G401.6 (cell line): ENCODE measurements at regions not wholly inside any gene's neighbourhood (a gene's known extent, or its start where the extent isn't known, plus 50 kb on each side); places are given as distances from the start of the nearest gene placed in this dataset.

Experiments
- FAIRE-seq: peaks from 2 replicates; lab custom pipeline; 2012; peaks lifted over from hg19 to GRCh38; lab: Jason Lieb, UNC

DNA sequence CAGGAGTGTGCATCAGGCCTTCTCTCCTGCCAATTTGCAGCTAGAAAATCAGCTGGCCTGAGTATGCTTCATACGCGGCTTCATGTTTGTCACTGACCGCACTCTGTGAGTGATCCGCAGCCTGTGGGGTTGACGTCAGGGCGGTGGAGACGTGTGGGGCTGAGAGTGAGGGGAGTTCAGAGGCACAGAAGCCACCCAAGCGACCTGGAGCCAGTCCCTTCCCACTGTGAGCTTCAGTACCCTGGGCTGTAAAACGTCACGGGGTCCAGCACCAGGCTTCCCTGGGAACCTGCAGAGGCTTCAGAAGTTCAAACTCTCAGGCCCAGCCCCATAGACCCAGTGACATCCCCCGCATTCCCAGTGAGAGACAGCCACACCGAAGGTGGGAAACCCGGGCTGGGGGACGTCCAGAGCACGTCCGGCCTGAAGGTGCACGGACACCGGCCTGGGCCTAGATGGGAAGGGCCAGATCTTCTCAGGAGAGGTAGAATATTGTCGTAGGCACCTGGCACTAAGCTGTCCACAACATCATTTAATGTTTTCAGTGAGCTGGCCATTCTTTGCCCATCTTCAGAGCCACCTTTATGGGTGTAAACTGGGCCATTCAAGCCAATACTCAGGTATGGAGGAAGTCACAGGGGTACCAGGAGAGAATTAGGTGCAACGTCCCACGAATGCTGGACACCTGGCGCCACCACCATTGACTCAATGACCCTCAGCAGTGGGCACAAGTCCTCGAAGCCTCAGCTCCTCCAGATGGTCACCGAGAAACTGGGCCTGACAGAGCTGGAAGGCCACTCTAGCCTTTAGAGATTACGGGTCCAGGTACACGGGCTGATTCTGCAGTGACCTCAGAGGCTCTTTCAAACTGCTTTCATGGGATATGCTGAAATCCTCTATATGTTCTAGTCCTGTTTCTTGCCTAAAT is 235.6 kb upstream of the MYT1L start:
- no peak for FAIRE-seq

DNA sequence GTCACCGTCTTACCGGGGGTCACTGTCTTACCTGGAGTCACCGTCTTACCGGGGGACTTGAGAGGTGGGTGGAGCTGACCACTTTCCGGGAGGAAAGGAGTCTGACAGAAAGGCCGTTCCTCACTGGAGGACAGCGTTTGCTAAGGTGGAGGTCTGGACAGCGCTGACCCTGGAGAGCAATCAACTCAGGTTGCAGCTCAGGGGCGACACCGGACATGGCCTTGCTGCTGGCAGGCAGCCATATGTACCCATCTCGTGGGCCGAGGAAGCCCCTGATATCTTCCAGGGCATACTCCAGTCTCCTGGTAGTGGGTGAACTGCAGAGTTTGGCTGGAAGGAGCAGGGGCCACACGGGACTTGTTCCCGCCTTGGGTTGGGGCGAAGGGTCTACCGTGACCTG is 234.6 kb upstream of the MYT1L start:
- no peak for FAIRE-seq

DNA sequence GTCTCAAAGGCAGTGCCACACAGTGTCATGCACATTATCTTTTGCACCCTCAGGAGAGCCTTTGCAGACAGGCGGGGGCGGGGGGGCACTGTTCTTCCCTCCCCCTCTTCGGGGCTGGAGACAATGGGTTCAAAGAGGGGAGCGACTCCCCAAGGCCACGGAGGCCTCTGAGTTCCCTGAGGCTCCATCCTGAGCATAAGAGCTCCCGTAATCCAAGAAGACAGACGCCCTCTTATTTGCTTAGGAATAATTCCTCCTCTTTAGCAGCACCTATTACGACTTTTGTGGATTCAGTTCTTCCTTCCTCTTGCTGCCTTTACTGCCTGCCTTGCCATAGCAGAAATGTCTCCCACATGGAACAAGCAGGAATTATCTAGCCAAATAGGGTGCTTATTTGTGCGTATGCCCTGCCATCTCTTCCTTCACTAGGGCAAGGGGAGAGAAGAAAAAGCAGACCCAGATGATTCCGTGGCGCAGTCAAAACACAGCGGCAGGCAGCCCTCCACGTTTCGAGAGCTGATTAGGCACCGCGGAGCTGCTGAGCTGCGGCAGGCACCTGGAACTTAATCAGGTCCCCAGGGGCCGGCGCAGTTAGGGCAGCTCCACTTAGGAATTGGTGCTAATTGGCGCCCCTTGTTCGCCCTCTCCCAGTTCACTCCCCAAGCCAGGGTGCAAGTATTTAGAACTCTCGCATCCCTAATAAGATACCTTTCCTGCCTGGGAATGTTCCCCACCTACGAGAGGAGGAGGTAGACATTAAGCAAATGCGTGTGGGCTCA is 233.4 kb upstream of the MYT1L start:
- FAIRE-seq: no peak

DNA sequence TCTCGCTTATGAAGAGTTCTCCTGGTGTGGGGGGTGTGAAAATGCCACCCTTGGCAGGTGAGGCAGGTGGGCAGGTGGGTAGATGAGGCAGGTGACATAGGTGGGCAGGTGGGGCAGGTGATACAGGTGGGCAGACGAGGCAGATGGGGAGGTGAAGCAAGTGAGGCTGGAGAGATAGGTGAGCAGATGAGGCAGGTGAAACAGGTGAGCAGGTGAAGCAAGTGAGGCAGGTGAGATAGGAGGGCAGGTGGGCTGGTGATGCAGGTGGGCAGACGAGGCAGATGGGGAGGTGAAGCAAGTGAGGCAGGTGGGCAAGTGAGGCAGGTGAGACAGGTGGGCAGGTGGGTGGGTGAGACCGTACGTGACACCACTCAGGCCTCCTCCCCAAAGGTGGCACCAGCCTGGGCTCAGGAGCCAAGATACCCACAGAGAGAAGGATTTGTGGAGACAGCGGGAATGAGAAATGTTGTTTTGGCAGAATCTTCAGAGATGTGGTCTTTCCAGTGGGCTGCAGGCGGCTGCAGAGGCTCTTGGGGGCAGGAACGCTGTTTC is 232.3 kb upstream of the MYT1L start:
- FAIRE-seq: no peak

DNA sequence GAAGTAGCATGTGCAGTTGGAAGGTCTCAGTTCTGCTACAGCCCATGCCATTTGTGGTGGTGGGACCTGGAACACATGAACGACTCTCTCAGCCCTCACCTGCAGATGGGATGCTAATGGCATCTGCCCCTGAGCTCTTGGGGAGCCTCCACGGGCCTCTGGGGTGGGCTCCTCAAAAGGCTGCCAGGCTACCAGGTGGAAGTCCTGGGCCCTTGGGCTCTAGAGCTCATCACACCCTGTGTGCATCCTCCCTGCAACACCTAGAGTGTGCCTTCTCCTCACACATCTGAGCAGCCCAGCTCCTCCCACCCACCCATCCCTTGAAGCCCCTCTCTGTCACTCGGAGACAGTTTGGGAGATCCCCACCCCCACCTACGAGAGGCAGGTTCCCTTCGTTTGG is 231.8 kb upstream of the MYT1L start:
- FAIRE-seq: no peak

DNA sequence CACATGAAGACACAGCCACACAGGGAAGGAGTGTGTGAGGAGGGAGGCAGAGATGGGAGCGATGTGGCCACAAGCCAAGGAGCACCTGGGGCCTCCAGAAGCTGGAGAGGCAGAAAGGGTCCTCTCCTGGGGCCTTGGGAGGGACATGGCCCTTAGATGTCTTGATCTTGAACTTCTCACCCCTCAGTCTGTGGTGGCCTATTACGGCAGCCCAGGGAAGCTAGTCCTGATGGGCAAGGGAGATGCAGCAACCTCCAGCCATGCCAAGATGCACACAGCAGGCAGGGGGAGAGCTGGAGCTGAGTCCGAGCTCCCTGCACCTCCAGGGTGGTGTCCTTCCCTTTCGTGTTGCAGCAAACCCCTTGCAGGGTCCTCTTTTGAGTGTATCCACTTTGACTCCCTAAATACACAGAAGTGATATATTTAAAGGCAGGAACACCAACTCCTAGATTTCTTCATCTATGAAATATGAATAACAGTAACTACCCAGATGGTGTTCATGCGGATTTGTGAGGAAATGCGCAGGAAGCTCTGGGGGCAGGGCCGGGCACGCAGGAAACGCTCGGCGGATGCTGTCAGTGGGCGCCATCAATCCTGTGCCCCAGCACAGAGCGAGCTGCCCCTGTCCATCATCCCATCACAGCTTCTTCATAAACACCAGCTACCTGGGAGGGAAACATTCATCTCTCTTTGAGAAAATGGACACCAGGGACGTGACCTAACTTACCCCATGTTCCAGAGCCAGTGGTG is 230.4 kb upstream of the MYT1L start:
- FAIRE-seq: no peak

DNA sequence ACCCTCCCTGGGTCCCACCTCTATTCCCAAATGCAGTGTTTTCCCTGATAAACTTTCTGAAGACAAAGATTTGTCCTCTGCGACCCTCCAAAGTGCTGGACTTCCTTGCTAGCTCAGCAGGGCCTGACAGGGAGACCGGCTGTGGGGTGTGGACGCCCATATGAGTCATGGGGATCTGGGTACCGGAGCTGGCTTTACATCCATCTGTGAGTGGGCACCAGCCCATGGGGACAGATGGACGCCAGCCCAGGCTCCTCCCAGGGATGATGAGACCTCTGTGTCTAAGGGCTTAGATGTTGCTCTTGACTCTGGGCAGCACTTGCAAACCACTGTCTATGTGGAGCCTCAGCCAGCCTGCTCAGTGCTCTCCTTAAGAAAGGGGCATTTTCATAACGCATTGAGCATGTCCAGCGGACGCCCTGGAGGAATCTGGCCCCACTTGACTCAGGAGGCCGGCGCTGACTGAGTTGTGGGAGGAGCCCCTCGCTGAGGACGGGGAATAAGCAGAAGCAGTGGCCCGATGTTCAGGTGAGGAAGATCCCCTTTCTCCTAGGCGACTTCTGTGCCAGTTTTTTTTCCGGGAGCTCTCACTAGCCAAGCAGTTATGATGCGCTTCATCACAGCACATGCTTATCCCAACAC is 229.4 kb upstream of the MYT1L start:
- no peak for FAIRE-seq

DNA sequence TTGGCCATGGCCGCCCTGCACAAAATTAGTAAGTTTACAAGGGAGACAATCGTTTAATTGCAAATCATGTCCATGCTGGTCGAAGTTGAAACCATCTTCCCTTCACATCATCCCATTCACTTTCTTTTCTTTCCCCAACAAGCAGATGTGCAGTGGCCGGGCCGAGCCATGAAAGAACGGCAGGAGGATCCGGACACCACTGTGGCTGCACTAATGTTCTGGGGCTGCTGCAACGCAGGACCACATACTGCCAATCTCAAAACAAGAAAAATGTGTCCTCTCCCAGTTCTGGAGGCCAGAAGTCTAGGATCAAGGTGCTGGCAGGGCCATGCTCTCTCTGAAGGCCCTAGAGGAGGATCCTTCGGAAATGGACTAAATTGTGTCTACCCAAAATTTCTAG is 227.4 kb upstream of the MYT1L start:
- FAIRE-seq: no peak

DNA sequence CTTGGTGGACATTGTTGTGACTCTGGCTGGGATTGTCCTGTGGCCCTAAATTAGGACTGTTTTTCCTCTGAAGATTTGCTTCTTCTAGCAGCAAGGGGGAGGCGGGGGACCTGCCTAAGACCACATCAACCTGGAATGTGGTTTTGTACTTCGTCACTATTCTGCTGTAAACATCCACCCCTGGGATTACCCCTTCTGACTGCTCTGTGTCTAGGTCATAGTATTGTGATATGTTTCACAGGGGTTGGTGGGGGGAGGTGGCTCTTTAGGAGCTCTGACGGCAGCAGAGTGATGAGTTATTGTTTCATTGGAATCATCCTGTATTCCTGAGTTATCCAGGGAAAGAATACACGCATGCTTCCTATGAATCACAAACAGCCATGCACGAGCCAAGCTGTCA is 226.4 kb upstream of the MYT1L start:
- no peak for FAIRE-seq

DNA sequence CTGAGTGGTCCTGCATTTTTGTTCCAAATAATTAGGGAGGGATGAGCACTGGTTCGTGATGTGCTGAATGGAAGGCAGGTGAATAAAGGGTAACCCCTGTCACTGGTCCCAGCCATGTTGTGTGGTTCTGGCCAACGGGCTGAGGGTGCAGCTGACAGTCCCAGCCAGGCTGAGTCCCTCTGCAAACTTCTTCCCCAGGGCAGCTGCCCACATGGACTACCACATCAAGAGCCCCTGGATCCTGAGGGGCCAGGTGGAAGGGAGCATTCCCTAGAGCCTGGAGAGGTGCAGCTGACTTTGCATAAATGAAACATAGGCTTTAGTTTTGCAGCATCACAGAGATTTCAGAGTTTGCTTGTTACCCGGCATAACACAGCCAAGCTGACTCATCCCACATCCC is 219.8 kb upstream of the MYT1L start:
- no peak for FAIRE-seq

DNA sequence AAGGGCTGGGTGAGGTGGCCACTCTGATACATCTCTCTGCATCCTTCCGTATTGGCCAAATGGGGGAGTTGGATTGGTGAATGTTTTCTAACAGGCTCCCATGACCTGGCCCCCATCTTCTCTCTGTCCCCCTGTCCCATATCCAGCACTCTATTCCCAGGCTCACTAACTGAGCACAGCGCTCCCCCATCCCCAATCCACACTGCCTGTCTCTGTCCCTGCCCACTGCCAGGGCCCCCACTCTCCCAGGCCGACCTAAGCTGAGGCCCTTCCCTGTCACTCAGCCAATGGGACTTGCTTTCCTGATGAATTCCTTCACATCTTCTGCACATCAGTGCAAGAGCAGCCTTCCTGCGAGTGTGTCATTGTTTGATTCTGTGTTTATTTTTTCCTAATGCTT is 216.8 kb upstream of the MYT1L start:
- FAIRE-seq: no peak

DNA sequence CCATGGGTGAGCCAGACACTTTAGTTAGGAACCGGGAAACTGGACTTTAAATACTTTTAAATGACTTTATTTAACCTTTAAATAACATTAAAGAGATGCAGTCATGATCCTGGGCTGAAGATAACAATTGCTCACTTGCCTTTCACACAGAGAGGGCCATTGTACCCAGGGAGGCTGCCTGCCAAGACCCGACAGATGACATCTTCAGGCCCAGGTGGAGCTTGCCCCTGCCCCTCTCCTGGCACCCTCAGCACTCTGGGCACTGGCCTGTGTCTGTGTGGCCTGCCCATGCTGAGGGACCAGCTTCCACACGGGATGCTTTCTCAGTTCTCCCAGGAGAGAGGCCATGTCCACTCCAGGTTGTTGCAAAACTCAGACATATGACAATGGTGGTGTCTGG is 216.4 kb upstream of the MYT1L start:
- FAIRE-seq: no peak

DNA sequence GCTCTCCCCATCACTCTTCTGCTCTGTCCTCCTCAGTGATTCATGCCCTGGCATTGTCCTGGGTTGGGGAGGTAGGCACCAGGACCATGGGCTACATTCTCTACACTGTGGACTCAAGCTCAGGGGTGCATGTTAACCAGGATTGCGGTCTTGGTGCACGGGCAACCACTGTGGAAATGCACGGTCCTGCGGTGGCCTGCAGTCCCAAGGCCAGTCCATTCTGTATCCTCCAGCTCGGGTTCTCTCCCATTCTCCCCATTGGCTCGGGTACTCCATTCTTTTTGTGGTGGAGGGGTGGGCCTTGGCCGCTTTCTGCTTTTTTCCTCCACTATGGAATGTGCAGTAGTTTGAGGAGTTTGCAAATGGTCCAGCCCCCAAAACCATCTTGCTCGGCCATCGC is 215.0 kb upstream of the MYT1L start:
- FAIRE-seq: no peak

DNA sequence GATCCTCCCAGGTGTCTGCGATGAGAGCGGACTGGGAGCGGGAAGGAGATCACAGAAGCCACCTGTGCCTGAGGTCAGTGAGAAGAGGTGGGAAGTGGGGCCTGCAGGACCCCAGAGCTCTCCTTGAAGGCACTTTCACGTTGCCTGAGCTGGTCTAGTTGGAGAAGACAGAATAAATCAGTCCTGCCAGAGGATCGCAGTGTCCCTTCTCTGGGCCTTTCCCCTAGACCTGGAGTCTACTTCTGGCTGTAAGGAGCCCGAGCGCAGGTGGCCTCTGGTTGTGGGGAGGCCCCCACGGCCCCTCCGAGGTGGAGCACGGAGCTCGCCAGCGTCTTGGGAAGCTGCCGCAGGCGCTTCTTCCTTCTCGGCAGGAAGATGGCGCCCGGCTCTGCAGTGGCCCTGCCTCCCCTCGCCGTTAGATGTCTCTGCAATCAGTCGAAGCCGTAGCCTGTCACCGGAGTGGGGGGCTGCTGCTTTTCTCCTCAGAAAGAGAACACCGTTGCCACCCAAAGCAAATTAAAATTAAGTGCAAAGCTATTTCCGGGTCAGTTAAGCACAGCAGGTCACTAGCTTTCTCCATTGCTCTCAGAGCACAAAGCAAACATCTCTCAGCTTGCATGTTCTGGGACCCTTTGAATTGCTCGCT is 212.0 kb upstream of the MYT1L start:
- no peak for FAIRE-seq

DNA sequence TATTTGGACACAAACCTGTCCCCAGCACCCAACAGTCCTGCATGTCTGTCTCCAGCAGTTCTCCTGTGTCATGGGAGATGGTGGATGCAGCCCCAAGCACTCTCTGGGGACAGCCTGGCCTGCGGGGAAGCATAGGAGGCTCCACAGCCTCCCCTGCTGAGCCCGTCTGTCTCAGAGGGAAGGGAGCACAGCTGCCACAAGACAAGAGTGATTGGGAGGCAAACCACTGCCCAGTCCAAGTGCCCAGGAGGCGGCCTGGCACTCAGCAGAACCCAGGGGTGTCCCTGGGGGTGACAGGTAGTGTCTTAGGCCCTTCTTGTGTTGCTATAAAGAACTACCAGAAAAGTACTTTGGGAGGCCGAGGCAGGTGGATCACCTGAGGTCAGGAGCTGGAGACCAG is 211.2 kb upstream of the MYT1L start:
- no peak for FAIRE-seq

DNA sequence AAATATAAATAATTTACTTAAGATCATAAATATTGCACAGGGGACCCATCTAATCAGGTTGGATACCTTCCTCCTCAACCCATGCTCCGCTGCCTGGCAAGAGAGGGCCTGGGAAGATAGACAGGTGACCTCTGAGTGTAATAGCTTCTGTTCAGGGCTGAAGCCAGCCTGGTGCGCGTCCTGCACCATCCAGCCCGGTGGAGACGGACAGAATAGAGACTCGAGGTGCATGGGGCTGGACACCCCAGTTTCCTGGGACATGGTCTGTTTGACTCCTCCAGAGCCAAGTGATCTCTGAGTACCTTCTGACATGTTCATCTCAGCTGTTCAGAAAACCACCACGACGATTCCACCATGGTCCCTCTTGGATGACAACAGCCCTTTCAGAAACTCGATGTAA is 209.3 kb upstream of the MYT1L start:
- no peak for FAIRE-seq

DNA sequence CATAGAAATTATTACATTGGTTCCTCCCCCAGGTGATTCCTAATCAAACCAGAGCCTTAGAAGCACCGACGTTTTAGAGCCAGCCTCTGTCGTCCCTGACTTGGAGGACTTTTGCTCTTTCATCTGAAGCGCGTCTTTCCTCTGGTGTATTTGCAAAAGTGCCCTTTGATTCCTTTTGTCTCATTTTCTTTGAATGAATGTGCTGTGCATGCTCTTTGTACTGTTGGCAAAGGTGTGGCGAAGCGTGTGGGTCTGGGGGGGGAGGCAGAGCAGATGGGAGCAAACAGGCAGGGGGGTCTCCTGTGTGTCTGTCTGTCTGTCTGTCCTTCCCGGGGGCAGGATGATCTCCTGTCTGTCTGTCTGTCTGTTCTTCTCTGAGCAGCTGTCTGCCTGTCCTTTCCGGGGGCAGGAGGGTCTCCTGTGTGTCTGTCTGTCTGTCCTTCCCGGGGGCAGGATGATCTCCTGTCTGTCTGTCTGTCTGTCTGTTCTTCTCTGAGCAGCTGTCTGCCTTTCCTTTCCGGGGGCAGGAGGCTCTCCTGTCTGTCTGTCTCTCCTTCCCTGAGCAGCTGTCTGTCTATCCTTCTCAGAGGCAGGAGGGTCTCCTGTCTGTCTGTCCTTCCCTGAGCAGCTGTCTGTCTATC is 205.5 kb upstream of the MYT1L start:
- FAIRE-seq: no peak

DNA sequence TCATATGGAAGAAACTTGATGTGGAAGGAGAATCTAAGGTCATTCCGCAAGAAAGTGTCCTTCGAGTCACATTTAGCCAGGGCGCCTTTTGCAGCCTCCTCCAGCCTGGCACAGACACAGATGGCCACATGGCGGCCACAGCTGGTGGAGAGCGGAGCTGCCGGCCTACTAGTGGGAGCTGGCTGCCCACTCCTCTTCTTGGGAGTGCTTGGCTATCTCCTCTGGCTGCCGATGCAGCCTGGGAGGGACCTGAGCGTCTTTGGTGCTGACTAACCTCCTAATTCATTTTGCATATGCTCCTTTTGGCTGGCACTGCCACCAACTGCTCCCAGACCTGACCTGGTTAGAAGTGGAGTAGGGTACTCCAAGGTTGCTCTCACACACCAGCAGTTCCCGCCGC is 199.3 kb upstream of the MYT1L start:
- FAIRE-seq: no peak

DNA sequence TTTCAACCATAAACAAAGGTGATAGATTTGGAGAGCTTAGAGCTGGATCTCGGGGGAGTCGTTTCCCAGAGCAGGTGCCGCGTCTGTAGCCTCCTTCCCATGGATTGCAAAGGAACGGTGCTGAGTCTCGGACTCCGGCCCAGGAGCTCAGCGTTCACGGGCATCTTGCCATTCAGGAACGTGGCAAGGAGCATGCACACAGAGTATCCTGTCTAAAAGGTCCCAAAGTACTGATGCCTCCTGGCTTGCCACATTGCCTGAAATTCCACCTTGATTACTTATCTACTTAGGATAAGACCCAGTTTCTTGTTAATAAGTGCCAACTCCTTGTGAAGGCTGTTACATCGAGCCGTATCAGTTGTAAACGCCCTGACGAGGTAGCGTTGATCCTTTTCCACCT is 197.8 kb upstream of the MYT1L start:
- FAIRE-seq: no peak

DNA sequence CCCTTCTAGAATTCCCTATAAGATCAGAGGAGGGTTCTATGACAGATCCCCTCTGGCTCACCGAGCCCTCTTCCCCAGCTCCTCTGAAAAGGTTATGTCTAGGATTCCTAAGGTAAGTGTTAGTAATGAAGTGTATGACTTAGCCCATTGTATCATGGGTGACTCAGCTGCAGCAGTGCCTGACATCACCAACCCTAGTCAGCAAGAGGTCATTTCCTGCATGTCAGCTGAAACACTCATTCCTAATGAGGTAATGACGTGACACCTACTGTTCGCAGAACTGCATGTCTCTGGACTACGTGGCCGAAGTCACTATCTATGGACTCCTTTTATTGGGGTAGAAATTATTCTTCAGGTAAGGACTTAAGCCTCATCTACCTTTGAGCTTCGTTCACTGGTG is 196.1 kb upstream of the MYT1L start:
- no peak for FAIRE-seq

DNA sequence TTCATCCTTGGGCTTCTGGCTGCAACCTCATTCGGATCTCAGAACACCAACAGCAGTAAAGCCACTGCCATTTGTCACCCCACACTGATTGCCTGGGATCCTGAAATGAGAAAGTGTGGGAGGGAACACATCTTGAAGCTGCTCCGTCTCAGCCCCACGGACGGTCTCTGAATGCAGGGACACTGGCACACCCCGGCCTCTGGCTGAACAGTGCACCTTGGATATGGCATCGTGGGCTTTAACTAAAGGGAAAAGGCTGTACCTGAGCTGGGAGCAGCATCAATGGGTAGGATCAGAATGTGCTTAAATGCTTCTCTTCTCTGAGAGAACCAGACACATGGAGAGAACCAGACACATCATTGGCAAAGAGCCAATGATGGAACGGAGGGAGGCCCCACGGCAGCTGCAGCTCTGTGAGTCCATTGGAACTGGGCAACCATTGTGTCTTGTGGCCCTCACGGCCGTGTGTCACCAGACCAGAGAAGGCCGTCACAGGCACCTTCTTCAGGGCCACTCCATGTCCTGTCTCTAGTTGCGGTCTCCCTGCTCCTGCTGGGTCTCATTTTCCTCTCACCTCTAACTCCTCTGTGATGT is 193.4 kb upstream of the MYT1L start:
- no peak for FAIRE-seq
